HepG2 (cell line): ENCODE measurements at regions not wholly inside any gene's neighbourhood (a gene's known extent, or its start where the extent isn't known, plus 50 kb on each side); places are given as distances from the start of the nearest gene placed in this dataset.

Experiments used
- ATAC-seq: fragments of 200-7000 bp; cut with Tn5 transposase; 3 replicates; pipeline ENCODE4 v1.9.1; 2020; ENCODE audit warnings: mild to moderate bottlenecking, moderate library complexity
- BruUV-seq: library from RNA; stranded (reverse); fragments of 400-500 nt; replicated peaks from 2 replicates; lab custom pipeline; 2021; lab: Mats Ljungman, UMichigan
- CTCF ChIA-PET: fragments of 300-600 bp; formaldehyde crosslinking; extraction: SDS; loops from one replicate; lab custom pipeline; 2021; ENCODE audit warnings: low total read pairs, inconsistent platforms, low intra/inter-chr PET ratio; lab: Yijun Ruan, JAX
- POLR2A ChIA-PET: fragments of 350-600 bp; sonication (Branson Sonifier 250); formaldehyde crosslinking; loops from one replicate; lab custom pipeline; 2020; ENCODE audit warnings: antibody characterized with exemption, inconsistent platforms; lab: Yijun Ruan, JAX
- DNase-seq: peaks from one replicate; pipeline ENCODE4 v3.0.0-alpha.2; 2015; ENCODE audit warnings: low spot score
- FAIRE-seq: peaks from 3 replicates; lab custom pipeline; 2011; peaks lifted over from hg19 to GRCh38; lab: Jason Lieb, UNC
- H2AFZ ChIP-seq: one replicate; pipeline ENCODE4 v1.6.1; 2011; ENCODE audit warnings: low read length, inconsistent platforms
- H3K27ac ChIP-seq: fragments of 300-600 bp; 3 replicates; pipeline ENCODE4 v1.8.0; 2011; ENCODE audit warnings: mixed run types, mild to moderate bottlenecking, mixed read lengths, low read length, inconsistent platforms; ENCODE audit not compliant: insufficient read depth; ENCODE audit errors: extremely low read length
- H3K27me3 ChIP-seq, 2 experiments: fragments of 200-600 bp in 1 of 2; 2 replicates in 1 of 2; 3 replicates in 1 of 2; pipeline versions ENCODE4 v1.6.0 to v1.8.0; 2011; ENCODE audit warnings: low read length in 2 of 2, mild to moderate bottlenecking in 2 of 2, moderate library complexity in 2 of 2, inconsistent platforms in 1 of 2; ENCODE audit not compliant: insufficient read depth in 2 of 2, control insufficient read depth in 1 of 2
- H3K36me3 ChIP-seq, 2 experiments: fragments of 200-600 bp in 1 of 2; replicated peaks in 1 of 2; 2 replicates in 1 of 2; 3 replicates in 1 of 2; pipeline versions ENCODE4 v1.5.1 to v1.8.0; 2011; ENCODE audit warnings: low read length in 2 of 2, inconsistent platforms in 1 of 2; ENCODE audit not compliant: insufficient read depth in 2 of 2, control insufficient read depth in 1 of 2
- H3K4me1 ChIP-seq: 2 replicates; pipeline ENCODE4 v1.5.1; 2012; ENCODE audit warnings: low read length, inconsistent platforms; ENCODE audit not compliant: insufficient read depth
- H3K4me2 ChIP-seq: 2 replicates; pipeline ENCODE4 v1.6.0; 2011; ENCODE audit warnings: low read depth, low read length, inconsistent platforms
- H3K4me3 ChIP-seq, 3 experiments: fragments of 200-600 bp in 1 of 3; sonication (generic), shearing (Covaris generic) in 1 of 3; replicated peaks in 1 of 3; 2 replicates each; pipeline ENCODE4 v1.5.1; 2011 to 2016; ENCODE audit warnings: low read length in 3 of 3, inconsistent platforms in 2 of 3, low read depth in 2 of 3, mild to moderate bottlenecking in 2 of 3, control low read depth in 1 of 3, mixed read lengths in 1 of 3; ENCODE audit not compliant: insufficient read depth in 1 of 3
- H3K79me2 ChIP-seq: one replicate; pipeline ENCODE4 v1.6.1; 2011; ENCODE audit warnings: low read length, inconsistent platforms; ENCODE audit not compliant: insufficient read depth
- H3K9ac ChIP-seq: 2 replicates; pipeline ENCODE4 v1.6.0; 2011; ENCODE audit warnings: mild to moderate bottlenecking, low read depth, low read length, inconsistent platforms; ENCODE audit not compliant: insufficient read depth
- H3K9me3 ChIP-seq: 2 replicates; pipeline ENCODE4 v1.5.1; 2012; ENCODE audit warnings: mild to moderate bottlenecking, low read length
- H4K20me1 ChIP-seq: 2 replicates; pipeline ENCODE4 v1.6.0; 2011; ENCODE audit warnings: inconsistent platforms, mild to moderate bottlenecking, low read length, moderate library complexity; ENCODE audit not compliant: insufficient read depth
- CBX5 ChIP-seq: sonication (generic); formaldehyde crosslinking; IDR thresholded peaks from 2 replicates; pipeline ENCODE4 v1.4.0; 2020; ENCODE audit warnings: missing genetic modification reagents, borderline replicate concordance
- NAIF1 ChIP-seq: sonication (generic); formaldehyde crosslinking; IDR thresholded peaks from 2 replicates; pipeline ENCODE4 v1.5.0; 2020; ENCODE audit warnings: mild to moderate bottlenecking, missing genetic modification reagents, borderline replicate concordance
- SIN3A ChIP-seq: IDR thresholded peaks from 2 replicates; pipeline ENCODE4 v1.6.1; 2011; ENCODE audit warnings: low read depth, mild to moderate bottlenecking, control low read depth, low read length, borderline replicate concordance
- SKI ChIP-seq: fragments of 450-650 bp; IDR thresholded peaks from one replicate; pipeline ENCODE4 v1.6.1; 2018; ENCODE audit warnings: mild to moderate bottlenecking; ENCODE audit not compliant: partially characterized antibody
- ZMYM4 ChIP-seq: sonication (generic); formaldehyde crosslinking; IDR thresholded peaks from 2 replicates; pipeline ENCODE4 v1.8.1; 2023; ENCODE audit warnings: mild to moderate bottlenecking, missing genetic modification reagents
- ZNF263 ChIP-seq: sonication (generic); formaldehyde crosslinking; IDR thresholded peaks from 2 replicates; pipeline ENCODE4 v1.4.0; 2020; ENCODE audit warnings: missing genetic modification reagents
- WGBS: methylation state at CpG from one replicate; pipeline ENCODE4 v1.1.6; 2017; ENCODE audit warnings: low lambda C conversion rate; 5-methylcytosine and 5-hydroxymethylcytosine counted together
- in situ Hi-C: cut with HindIII; loops from 2 replicates; pipeline ENCODE4 v1.10.0; 2017; ENCODE audit warnings: low pct_unique_long_range_greater_than_20kb; ENCODE audit not compliant: extremely low pct_ligation_motif_present
- intact Hi-C: fragments of 100-400 bp; cut with micrococcal nuclease; formaldehyde crosslinking; loops from one replicate; pipeline ENCODE4 v1.10.0; 2022; ENCODE audit not compliant: unreplicated experiment
- TF ChIP-seq, protein P1 (sequence below): sonication (generic); IDR thresholded peaks from 2 replicates; pipeline ENCODE4 v1.6.1; 2016; ENCODE audit warnings: low read depth, borderline replicate concordance
- TF ChIP-seq, protein P2 (sequence below): IDR thresholded peaks from 2 replicates; pipeline ENCODE4 v1.6.1; 2016; ENCODE audit warnings: control low read depth

DNA sequence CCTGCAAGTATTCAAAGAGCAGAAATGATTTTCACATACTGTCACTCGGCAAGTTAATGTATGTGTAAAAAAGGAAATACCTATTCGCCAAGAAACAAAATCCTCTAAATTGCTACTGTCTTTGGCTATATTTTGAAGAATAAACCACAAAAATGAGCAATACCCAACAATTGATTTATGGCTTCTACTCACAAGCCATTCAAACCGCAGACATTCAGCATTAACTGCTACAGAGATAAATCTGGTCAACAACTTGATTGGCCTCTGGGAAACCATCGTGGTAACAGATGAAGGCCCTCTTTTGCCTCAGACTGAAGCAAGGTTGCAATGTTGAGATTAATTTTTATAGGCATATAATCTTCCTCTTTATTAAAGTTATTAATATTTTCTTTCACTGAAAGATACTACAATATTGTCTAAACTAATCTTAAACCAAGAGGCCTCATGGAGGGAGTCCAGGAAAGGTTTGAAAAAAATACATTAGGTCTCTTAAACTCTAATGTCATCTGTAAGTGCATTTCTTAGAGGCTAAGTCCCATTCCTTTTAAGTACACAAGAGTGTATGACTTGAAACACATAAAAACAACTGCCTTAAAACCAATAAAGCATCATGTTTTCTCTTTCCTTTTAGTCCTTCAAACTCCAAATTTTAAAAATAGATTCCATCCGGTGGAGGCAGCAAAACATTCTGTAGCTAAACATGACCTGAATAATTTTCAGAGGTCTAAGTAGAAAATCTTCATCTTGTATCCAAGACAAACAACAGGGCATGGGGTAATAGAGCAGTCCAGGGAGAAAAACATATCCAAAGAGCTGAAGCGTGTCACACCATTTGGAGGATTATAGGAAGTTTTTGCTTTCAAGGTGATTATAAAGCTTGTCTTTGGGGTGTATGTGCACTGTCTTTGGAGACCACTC is 162.4 kb upstream of the TGFBR2 start (continued):
- TF ChIP-seq, protein P1, sequence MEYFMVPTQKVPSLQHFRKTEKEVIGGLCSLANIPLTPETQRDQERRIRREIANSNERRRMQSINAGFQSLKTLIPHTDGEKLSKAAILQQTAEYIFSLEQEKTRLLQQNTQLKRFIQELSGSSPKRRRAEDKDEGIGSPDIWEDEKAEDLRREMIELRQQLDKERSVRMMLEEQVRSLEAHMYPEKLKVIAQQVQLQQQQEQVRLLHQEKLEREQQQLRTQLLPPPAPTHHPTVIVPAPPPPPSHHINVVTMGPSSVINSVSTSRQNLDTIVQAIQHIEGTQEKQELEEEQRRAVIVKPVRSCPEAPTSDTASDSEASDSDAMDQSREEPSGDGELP: no peak
- no peak for TF ChIP-seq ZMYM4

DNA sequence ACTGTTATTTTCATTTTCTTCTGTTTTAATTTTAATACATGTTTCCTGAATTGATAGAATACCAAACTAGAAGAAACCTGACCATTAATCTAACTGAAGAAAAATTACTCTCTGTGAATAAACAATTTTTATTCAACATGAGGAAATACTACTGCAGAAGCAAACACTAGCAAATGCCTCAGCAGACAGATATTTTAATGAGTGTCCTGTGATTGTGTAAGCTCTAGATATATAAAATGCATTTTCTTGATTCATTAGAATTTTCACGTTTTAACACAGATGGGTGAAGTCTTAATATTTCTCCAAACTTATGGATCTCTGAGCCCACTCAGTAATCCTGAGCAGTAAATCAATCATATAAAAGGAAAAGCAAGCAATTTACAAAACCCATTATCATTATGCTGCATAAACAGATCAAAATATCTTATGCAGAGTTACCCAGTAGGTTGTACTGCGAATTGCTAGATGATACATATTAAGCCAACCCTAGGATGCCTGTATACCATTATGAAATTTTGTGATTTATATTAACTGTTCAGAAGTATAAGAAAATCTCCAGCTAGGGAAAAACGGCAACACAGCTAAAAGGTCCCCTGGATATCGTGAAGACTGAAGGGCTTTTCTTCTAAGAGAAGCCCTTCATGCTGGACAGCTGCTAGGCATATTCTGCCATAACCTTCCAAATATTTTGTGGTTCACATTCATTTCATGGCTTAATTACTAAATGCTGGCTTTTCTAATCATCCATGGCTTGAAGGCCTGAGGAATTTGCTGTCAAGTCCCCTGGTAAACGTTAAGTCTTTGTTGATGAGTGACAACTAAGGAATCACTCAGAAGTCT is 157.7 kb upstream of the TGFBR2 start:
- WGBS: 79% methylated on average over 5 of the region's 5 CpGs
- H2AFZ ChIP-seq: no peak overlapping the region

More for the DNA sequence above, 157.7 kb upstream of the TGFBR2 start:
- Histone ChIP-seq H3K4me2 (no peak overlapping the region), H3K36me3 (no peaks in the 10 kb centered on the region), H3K79me2 (no peaks in the 10 kb centered on the region), H4K20me1 (no peaks in the 10 kb centered on the region), H3K9me3 (no peaks in the 10 kb centered on the region), H3K27me3 (no peaks in the 10 kb centered on the region), H3K27ac (no peak overlapping the region), H3K9ac (no peak overlapping the region), H3K4me1 (no peaks in the 10 kb centered on the region), H3K4me3 (no peak overlapping the region)
- BruUV-seq: no TSS peak
- TF ChIP-seq CBX5 (CRISPR knock-in tag) (no peak), SKI (no peak), NAIF1 (CRISPR knock-in tag) (no peak), SIN3A (no peak), ZNF263 (CRISPR knock-in tag) (no peak)
- TF ChIP-seq, protein P2, sequence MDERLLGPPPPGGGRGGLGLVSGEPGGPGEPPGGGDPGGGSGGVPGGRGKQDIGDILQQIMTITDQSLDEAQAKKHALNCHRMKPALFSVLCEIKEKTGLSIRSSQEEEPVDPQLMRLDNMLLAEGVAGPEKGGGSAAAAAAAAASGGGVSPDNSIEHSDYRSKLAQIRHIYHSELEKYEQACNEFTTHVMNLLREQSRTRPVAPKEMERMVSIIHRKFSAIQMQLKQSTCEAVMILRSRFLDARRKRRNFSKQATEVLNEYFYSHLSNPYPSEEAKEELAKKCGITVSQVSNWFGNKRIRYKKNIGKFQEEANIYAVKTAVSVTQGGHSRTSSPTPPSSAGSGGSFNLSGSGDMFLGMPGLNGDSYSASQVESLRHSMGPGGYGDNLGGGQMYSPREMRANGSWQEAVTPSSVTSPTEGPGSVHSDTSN (CRISPR knock-in tag): no peak
- POLR2A ChIA-PET: interaction anchor here (1.3 kb wide), 1 partner anchor 158 kb away, joined by 3 read pairs; the partner anchor contains the start of gene TGFBR2
- in situ Hi-C loops (no loop called here), intact Hi-C loops (no loop called here)
- no peak for FAIRE-seq
- DNase-seq: no peak
- CTCF ChIA-PET: no interaction called here
- ATAC-seq: no peak
